Adrenal gland (tissue), 5 donors: ENCODE measurements at regions not wholly inside any gene's neighbourhood (a gene's known extent, or its start where the extent isn't known, plus 50 kb on each side); places are given as distances from the start of the nearest gene placed in this dataset.

Source experiments
- CTCF ChIP-seq, 6 experiments: fragments of 450-650 bp in 4 of 6; fragments of 200-600 bp in 2 of 6; sonication (generic) in 1 of 6; IDR thresholded peaks; 1 replicate in 5 of 6; 2 replicates in 1 of 6; pipeline versions ENCODE4 v1.5.1 to v1.8.0; 2016 to 2021; ENCODE audit warnings: antibody characterized with exemption in 6 of 6, mild to moderate bottlenecking in 2 of 6, moderate library complexity in 1 of 6
- POLR2A ChIP-seq, 2 donors: fragments of 450-650 bp; IDR thresholded peaks; one replicate each; pipeline ENCODE4 v1.6.1; 2017; ENCODE audit warnings: antibody characterized with exemption in 2 of 2, mild to moderate bottlenecking in 2 of 2, moderate library complexity in 1 of 2
- donor health status: DM: no; HTN: no; CAD: no.

GRCh38 chr1:87816646-87817045, 488.0 kb downstream of the LMO4 start:
- TF ChIP-seq CTCF (IDR thresholded peaks at IDR 0.05) (no peak), POLR2A (IDR thresholded peaks at IDR 0.05) (no peak)
